ENCODE measurements at regions not wholly inside any gene's neighbourhood (a gene's known extent, or its start where the extent isn't known, plus 50 kb on each side); places are given as distances from the start of the nearest gene placed in this dataset.

DNA sequence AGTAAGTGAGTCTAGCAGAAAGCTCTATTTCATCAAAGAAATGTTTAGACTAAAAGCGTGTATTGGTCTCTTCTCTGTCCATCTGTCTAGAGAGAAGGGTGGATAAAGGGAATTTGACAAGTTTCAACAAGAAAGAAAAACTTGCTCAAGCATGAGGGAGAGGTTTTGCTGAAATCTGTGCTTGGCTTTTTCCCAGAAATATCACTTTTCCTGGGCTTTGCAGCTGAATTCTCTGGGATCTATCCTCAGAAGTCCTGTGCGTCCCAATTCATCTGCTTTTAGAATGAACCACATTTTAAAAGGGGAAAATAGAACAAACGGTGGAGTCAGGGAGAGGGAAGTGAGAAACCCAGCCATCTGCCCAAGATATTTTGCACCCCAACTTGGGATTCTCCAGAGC is 59.6 kb upstream of the CELF2 start:
- ATAC-seq: no peak
- Histone ChIP-seq H2AFZ (ENCODE audit: low read depth, low read length, poor library complexity, severe bottlenecking) (no peak overlapping the region), H3K4me1 (ENCODE audit: control insufficient read depth in 1 of 2, insufficient read depth in 2 of 2, low read length in 2 of 2) (no peaks in the 10 kb centered on the region), H4K20me1 (ENCODE audit: insufficient read depth) (no peaks in the 10 kb centered on the region), H3K9me2 (ENCODE audit: insufficient read depth) (no peaks in the 10 kb centered on the region), H3K9me3 (ENCODE audit: control insufficient read depth in 1 of 2, insufficient read depth in 1 of 2, low read depth in 1 of 2, low read length in 2 of 2) (peaks cover 7 to 24% of the 10 kb centered on the region in 2 experiments; a peak in 2 of 4 replicates), H3K79me2 (ENCODE audit: insufficient read depth, low read length) (no peaks in the 10 kb centered on the region), H3K27ac (ENCODE audit: low read depth, low read length) (no peak overlapping the region), H3K27me3 (ENCODE audit: insufficient read depth, low read length) (no peaks in the 10 kb centered on the region), H3K4me2 (ENCODE audit: low read length) (no peak overlapping the region), H3K9ac (ENCODE audit: low read length) (no peak overlapping the region), H3K4me3 (replicated peaks in 1 of 2; ENCODE audit: low read depth in 1 of 2, low read length in 2 of 2) (no peak overlapping the region), H3K36me3 (ENCODE audit: control insufficient read depth in 1 of 2, insufficient read depth in 2 of 2, low read length in 2 of 2) (no peaks in the 10 kb centered on the region)
- DNase-seq (ENCODE audit: low read depth, low spot score): no peak
- BruUV-seq (replicated peaks): no TSS peak
- TF ChIP-seq RAD21 (IDR thresholded peaks at IDR 0.05; ENCODE audit: low read depth) (no peak), SP1 (IDR thresholded peaks at IDR 0.05; ENCODE audit: low read depth) (no peak), YY1 (IDR thresholded peaks at IDR 0.05; ENCODE audit: extremely low read depth, insufficient replicate concordance, low read depth, low read length) (no peak), CBX3 (IDR thresholded peaks at IDR 0.05; ENCODE audit: low read depth) (no peak), ZNF274 (IDR thresholded peaks at IDR 0.05; ENCODE audit: low read depth, low read length) (no peak), POLR2A (IDR thresholded peaks at IDR 0.05; ENCODE audit: borderline replicate concordance, extremely low read depth, insufficient read depth, insufficient read length) (no peak), POLR2AphosphoS5 (IDR thresholded peaks at IDR 0.05; ENCODE audit: low read depth, low read length) (no peak), ELF1 (IDR thresholded peaks at IDR 0.05; ENCODE audit: borderline replicate concordance, low read depth) (no peak), ZFX (IDR thresholded peaks at IDR 0.05) (no peak), EGR1 (IDR thresholded peaks at IDR 0.05; ENCODE audit: low read depth) (no peak), TCF7L2 (IDR thresholded peaks at IDR 0.05; ENCODE audit: borderline replicate concordance, extremely low read depth, insufficient read depth, insufficient read length) (no peak), JUND (IDR thresholded peaks at IDR 0.05) (no peak), EZH2phosphoT487 (IDR thresholded peaks at IDR 0.05; ENCODE audit: borderline replicate concordance) (no peak), SRF (IDR thresholded peaks at IDR 0.05; ENCODE audit: low read depth) (no peak)
- TF ChIP-seq, protein P1, sequence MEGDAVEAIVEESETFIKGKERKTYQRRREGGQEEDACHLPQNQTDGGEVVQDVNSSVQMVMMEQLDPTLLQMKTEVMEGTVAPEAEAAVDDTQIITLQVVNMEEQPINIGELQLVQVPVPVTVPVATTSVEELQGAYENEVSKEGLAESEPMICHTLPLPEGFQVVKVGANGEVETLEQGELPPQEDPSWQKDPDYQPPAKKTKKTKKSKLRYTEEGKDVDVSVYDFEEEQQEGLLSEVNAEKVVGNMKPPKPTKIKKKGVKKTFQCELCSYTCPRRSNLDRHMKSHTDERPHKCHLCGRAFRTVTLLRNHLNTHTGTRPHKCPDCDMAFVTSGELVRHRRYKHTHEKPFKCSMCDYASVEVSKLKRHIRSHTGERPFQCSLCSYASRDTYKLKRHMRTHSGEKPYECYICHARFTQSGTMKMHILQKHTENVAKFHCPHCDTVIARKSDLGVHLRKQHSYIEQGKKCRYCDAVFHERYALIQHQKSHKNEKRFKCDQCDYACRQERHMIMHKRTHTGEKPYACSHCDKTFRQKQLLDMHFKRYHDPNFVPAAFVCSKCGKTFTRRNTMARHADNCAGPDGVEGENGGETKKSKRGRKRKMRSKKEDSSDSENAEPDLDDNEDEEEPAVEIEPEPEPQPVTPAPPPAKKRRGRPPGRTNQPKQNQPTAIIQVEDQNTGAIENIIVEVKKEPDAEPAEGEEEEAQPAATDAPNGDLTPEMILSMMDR (IDR thresholded peaks at IDR 0.05 in 2 of 3, conservative IDR thresholded peaks at IDR 0.05 in 1 of 3; ENCODE audit: borderline replicate concordance in 1 of 3, insufficient read depth in 1 of 3, low read depth in 2 of 3, low read length in 2 of 3): no peak
- TF ChIP-seq, protein P2, sequence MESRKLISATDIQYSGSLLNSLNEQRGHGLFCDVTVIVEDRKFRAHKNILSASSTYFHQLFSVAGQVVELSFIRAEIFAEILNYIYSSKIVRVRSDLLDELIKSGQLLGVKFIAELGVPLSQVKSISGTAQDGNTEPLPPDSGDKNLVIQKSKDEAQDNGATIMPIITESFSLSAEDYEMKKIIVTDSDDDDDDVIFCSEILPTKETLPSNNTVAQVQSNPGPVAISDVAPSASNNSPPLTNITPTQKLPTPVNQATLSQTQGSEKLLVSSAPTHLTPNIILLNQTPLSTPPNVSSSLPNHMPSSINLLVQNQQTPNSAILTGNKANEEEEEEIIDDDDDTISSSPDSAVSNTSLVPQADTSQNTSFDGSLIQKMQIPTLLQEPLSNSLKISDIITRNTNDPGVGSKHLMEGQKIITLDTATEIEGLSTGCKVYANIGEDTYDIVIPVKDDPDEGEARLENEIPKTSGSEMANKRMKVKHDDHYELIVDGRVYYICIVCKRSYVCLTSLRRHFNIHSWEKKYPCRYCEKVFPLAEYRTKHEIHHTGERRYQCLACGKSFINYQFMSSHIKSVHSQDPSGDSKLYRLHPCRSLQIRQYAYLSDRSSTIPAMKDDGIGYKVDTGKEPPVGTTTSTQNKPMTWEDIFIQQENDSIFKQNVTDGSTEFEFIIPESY (IDR thresholded peaks at IDR 0.05; ENCODE audit: extremely low read depth, insufficient replicate concordance, low read length): no peak
- TF ChIP-seq, protein P3, sequence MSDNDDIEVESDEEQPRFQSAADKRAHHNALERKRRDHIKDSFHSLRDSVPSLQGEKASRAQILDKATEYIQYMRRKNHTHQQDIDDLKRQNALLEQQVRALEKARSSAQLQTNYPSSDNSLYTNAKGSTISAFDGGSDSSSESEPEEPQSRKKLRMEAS (IDR thresholded peaks at IDR 0.05): no peak
- TF ChIP-seq, protein P4, sequence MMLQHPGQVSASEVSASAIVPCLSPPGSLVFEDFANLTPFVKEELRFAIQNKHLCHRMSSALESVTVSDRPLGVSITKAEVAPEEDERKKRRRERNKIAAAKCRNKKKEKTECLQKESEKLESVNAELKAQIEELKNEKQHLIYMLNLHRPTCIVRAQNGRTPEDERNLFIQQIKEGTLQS (IDR thresholded peaks at IDR 0.05): no peak
- ChIA-PET RAD21 (ENCODE audit: low non-redundant PET in 1 of 2, low total read pairs in 2 of 2, uncharacterized antibody in 2 of 2, unreplicated experiment in 2 of 2) (no interaction called here), CTCF (no interaction called here), POLR2A (no interaction called here)
- intact Hi-C loops (cut with micrococcal nuclease): no loop called here

All from HCT116 (cell line).